ENCODE measurements at regions not wholly inside any gene's neighbourhood (a gene's known extent, or its start where the extent isn't known, plus 50 kb on each side); places are given as distances from the start of the nearest gene placed in this dataset.

- TF ChIP-seq CTCF (IDR thresholded peaks at IDR 0.05) (no peak), POLR2A (IDR thresholded peaks at IDR 0.05) (no peak)
Observed at GRCh38 chr5:136560126-136560525, 194.8 kb upstream of the TRPC7 start.
